Gastroesophageal sphincter (tissue), 3 donors: ENCODE measurements at regions not wholly inside any gene's neighbourhood (a gene's known extent, or its start where the extent isn't known, plus 50 kb on each side); places are given as distances from the start of the nearest gene placed in this dataset.

Source experiments
- CTCF ChIP-seq, 4 experiments: fragments of 200-600 bp in 2 of 4; fragments of 450-650 bp in 2 of 4; sonication (generic) in 1 of 4; IDR thresholded peaks; one replicate each; pipeline ENCODE4 v1.5.1; 2017 to 2019; ENCODE audit warnings: antibody characterized with exemption in 4 of 4, mild to moderate bottlenecking in 2 of 4, moderate library complexity in 2 of 4
- EP300 ChIP-seq: sonication (generic); formaldehyde crosslinking; IDR thresholded peaks from one replicate; pipeline ENCODE4 v1.6.1; 2017; ENCODE audit warnings: antibody characterized with exemption, mild to moderate bottlenecking
- POLR2A ChIP-seq, 2 donors: fragments of 450-650 bp; IDR thresholded peaks; one replicate each; pipeline ENCODE4 v1.6.1; 2017; ENCODE audit warnings: antibody characterized with exemption in 2 of 2, mild to moderate bottlenecking in 2 of 2, moderate library complexity in 1 of 2
- POLR2AphosphoS5 ChIP-seq: sonication (generic); formaldehyde crosslinking; IDR thresholded peaks from one replicate; pipeline ENCODE4 v1.6.1; 2017; ENCODE audit warnings: antibody characterized with exemption

- TF ChIP-seq CTCF (IDR thresholded peaks at IDR 0.05) (no peak), POLR2A (IDR thresholded peaks at IDR 0.05) (no peak), POLR2AphosphoS5 (no peak), EP300 (no peak)
Observed at GRCh38 chr9:103183701-103184171, 188.6 kb downstream of the CYLC2 start.
